AG09309 (cell line): ENCODE measurements at regions not wholly inside any gene's neighbourhood (a gene's known extent, or its start where the extent isn't known, plus 50 kb on each side); places are given as distances from the start of the nearest gene placed in this dataset.
"Not testable (repeated sequence)": the region's sequence is repeated elsewhere in the genome, so short reads cannot be mapped to it uniquely, and the experiment has no call there.

Experiments used
- DNase-seq: peaks from one replicate; pipeline ENCODE4 v3.0.0-alpha.2; 2010; ENCODE audit warnings: low read depth
- H3K4me3 ChIP-seq: 2 replicates; pipeline ENCODE4 v1.5.1; 2011; ENCODE audit warnings: mild to moderate bottlenecking, low read depth, low read length, moderate library complexity; ENCODE audit not compliant: control insufficient read depth
- CTCF ChIP-seq: IDR thresholded peaks from 2 replicates; pipeline ENCODE4 v1.5.1; 2011; ENCODE audit warnings: mild to moderate bottlenecking, low read depth, low read length, inconsistent platforms; ENCODE audit not compliant: insufficient read depth, control insufficient read depth; ENCODE audit errors: missing control alignments

DNA sequence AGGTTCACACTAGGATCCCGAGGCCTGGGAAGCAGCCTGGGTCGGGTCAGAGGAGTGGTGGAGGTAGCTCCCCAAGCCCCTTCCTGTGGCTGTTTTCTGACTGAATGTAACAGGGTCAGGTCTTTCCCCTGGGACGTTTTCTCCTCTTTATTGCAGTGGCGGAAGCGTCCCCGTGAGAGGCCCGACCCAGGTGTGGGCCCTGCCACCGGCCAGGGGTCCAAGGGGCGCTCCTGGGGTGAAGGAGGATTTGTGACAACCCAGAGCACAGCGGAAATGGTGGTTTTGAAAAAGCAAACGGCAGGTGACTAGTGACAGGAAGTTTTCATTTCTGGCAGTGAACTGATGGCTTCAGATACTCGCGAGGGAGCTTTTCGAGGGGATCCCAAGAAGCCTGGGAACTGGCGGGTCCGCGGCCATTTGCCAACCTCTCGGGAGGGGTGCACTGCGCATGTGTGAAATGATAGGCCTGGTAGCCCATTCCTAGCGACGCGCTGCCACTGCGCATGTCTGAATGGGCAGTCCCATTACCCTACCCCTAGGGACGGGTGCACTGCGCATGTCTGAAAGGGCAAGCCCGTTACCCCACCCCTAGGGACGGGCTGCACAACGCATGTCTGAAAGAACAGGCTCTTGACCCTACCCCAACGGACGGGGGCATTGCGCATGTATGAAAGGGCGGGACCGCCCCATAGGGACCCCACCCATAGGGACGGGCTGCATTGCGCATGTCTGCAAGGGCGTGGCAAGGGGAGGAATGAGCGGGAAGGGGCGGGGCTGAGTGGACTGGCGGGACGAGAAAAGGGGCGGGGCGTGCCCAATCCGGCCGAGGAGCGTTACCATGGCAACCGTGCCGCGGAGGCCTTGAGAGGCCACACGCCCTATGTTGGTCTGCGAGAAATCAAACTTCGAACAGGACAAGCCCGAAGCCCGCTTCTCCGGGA lies 1747.9 kb downstream of the TP53TG3F start:
- H3K4me3 ChIP-seq, result no peak overlapping the region
- no peak for TF ChIP-seq CTCF
- no peak for DNase-seq

DNA sequence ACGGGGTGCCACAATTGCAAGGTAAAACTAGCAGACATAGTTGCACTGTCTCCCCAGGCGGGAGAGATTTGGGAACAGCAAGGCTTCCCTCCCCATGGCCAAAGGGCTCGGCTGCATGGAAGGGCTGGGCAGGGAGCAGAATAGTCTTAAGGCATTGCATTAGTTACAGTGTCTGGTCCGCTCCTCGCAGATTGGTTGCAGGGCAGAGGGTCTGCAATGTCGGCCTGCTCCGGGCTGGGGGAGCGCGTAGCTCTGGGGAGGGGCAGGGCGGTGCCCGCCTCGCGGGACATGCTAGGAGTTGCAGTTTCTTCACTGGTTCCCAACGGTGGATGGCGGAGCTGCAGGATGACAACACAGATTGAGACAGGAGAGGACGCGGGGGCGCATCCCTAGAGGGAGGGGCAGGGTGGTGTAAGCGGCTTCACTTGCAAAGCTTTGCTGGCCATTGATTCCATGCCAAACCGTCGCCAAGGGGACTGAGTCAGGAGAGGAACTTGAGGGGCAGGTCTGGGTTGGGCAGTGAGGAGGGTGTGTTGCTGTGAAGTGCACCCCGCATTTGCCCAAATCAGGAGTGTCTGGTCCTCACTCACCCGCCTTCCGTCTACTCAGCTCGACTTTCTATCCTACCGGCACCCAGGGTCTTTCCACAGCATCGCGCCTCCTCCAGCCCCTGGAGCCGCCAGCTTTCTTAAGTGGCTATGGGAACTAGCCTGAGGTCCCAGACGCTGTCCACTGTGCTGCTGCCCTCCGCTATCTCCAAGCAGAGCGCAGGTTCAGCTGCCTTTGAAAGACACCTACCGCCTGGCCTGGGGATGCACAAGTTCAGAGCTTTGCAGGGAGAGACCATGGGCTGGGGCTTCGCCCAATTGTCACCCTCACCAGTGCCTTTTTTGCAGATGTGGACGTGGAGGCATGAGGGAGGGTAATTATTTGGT lies 1748.9 kb downstream of the TP53TG3F start:
- TF ChIP-seq CTCF, result no peak
- DNase-seq, result no peak
- H3K4me3 ChIP-seq, result no peak overlapping the region

DNA sequence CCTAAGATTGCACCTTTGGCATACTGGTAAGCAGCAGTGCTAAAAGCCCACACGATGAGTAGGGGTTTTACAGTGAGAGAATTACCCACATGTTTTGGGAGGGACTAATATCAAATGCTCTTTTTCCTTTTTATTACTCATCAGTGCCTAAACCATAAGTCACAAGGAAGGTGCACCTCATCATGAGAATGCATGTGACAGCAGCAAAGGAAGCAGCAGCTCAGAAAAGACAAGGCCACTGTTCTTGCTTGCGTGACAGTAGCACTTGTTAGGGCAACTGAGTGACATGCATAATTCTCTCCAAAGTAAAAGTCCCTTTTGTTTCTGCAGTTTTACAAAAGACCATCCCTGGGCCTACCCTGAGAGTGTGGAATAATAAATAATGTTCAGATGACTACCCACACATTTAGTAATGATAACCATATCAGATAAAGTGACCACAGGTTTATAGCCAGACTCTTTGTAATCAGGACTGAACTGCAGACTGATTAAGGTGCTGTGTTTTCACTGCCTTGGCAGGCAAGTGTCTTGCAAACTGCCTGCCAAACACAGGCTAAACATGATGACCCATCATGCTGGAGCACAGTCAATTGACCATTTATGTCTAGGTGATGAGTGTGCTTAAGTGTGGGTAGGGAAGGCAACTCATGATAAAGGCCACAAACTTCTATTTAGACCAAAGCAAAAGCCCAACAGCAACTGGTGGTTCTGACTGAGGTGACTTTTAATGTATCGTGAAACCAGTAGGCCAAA lies 1751.4 kb downstream of the TP53TG3F start:
- no peak for DNase-seq
- TF ChIP-seq CTCF, result no peak
- H3K4me3 ChIP-seq, result no peak overlapping the region

DNA sequence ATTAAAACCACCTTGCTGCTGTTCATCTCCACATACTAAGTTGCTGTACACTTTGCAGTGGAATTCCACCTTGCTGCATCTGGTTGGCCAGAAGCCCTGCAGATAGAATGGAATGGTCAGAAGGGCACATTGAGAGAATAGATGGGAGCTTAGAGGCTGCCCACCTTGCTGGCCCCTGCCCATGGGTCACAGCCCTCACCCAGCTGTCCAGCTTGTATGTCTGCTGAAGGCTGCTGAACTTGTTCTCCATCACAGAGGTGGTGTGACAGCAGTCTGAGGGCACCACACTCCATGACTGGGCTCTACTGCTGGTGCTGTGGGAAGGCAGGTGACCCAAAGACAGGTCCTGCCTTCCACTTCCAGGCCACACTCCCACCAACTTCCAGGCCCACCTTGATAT lies 1755.4 kb downstream of the TP53TG3F start:
- DNase-seq, result no peak
- no peak overlapping the region for H3K4me3 ChIP-seq
- TF ChIP-seq CTCF, result no peak

GRCh38 chr16:35215287-35215686 lies 1755.9 kb downstream of the TP53TG3F start:
- no peak for DNase-seq

DNA sequence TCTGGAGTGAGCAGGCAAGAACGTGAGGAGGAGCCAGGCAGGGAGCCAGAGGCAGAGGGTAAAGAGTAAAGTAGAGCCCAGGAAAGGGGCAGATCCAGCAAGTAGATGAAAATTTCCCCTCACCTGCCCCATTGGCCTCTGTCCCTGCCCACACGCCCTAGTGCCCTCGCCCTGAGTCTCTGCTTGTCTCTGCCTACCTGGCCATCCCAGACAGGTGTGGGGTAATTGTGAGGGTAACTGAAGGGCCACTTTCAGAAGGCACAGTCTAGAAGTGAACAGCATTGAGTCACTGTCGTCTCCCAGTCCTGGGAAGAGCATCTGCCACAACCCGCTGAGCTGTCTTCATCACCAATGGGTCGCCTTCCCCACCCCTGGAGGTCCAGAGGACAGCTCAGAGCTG lies 1756.8 kb downstream of the TP53TG3F start:
- DNase-seq, H3K4me3 ChIP-seq: not testable (repeated sequence)

More at GRCh38 chr16:35215287-35215686, 1755.9 kb downstream of the TP53TG3F start:
- H3K4me3 ChIP-seq, result no peak overlapping the region
- no peak for TF ChIP-seq CTCF
